Tibial nerve (tissue), 4 donors: ENCODE measurements at regions not wholly inside any gene's neighbourhood (a gene's known extent, or its start where the extent isn't known, plus 50 kb on each side); places are given as distances from the start of the nearest gene placed in this dataset.

Source experiments
- DNase-seq, 2 donors: peaks; one replicate each; pipeline ENCODE4 v3.0.0-alpha.2; 2019; ENCODE audit warnings: low spot score in 2 of 2
- H3K27ac ChIP-seq, 4 donors: fragments of 200-600 bp; sonication (generic) in 3 of 4; one replicate each; pipeline ENCODE4 v1.5.1; 2017 to 2019; ENCODE audit warnings: mild to moderate bottlenecking in 1 of 4
- H3K27me3 ChIP-seq, 2 donors: fragments of 200-600 bp; sonication (generic) in 1 of 2; one replicate each; pipeline versions ENCODE4 v1.5.1 to v1.6.0; 2017 to 2019
- H3K36me3 ChIP-seq, 3 donors: fragments of 200-600 bp; sonication (generic); one replicate each; pipeline ENCODE4 v1.5.1; 2018 to 2019
- H3K4me1 ChIP-seq, 4 donors: fragments of 200-600 bp; sonication (generic) in 3 of 4; one replicate each; pipeline ENCODE4 v1.5.1; 2017 to 2019
- H3K4me3 ChIP-seq, 4 donors: fragments of 200-600 bp; sonication (generic) in 3 of 4; one replicate each; pipeline ENCODE4 v1.5.1; 2017 to 2019; ENCODE audit warnings: mild to moderate bottlenecking in 1 of 4, moderate library complexity in 1 of 4
- H3K9me3 ChIP-seq, 4 donors: fragments of 200-600 bp; sonication (generic) in 3 of 4; one replicate each; pipeline ENCODE4 v1.5.1; 2017 to 2019
- CTCF ChIP-seq, 5 experiments: fragments of 200-600 bp in 3 of 5; fragments of 450-650 bp in 2 of 5; sonication (generic) in 3 of 5; IDR thresholded peaks; one replicate each; pipeline ENCODE4 v1.5.1; 2016 to 2019; ENCODE audit warnings: antibody characterized with exemption in 5 of 5, mild to moderate bottlenecking in 3 of 5, moderate library complexity in 2 of 5
- EP300 ChIP-seq, 2 donors: sonication (generic); formaldehyde crosslinking; IDR thresholded peaks; one replicate each; pipeline ENCODE4 v1.6.1; 2017; ENCODE audit warnings: antibody characterized with exemption in 2 of 2, mild to moderate bottlenecking in 1 of 2
- POLR2A ChIP-seq, 2 donors: fragments of 450-650 bp; IDR thresholded peaks; one replicate each; pipeline ENCODE4 v1.6.1; 2017; ENCODE audit warnings: antibody characterized with exemption in 2 of 2, mild to moderate bottlenecking in 2 of 2, moderate library complexity in 2 of 2
- WGBS, 2 donors: methylation state at CpG; one replicate each; pipeline ENCODE4 v1.1.5; 2018; 5-methylcytosine and 5-hydroxymethylcytosine counted together

- Histone ChIP-seq H3K4me3 (no peak overlapping the region), H3K27ac (no peak overlapping the region), H3K36me3 (no peaks in the 10 kb centered on the region), H3K9me3 (peaks cover 0 to 14% (median 0%) of the 10 kb centered on the region in 4 donors), H3K4me1 (no peaks in the 10 kb centered on the region), H3K27me3 (no peaks in the 10 kb centered on the region)
- DNase-seq, result no peak
- 70 to 85% methylated on average over 6 of the region's 6 CpGs for WGBS, 2 donors
- TF ChIP-seq EP300 (IDR thresholded peaks at IDR 0.05), result no peak
Measured at GRCh38 chr5:18544421-18544820, 910.2 kb downstream of the TAF11L14 start.

- peaks cover 0 to 24% (median 0%) of the 10 kb centered on the region in 4 donors for H3K9me3 ChIP-seq
- no peak for TF ChIP-seq CTCF (IDR thresholded peaks at IDR 0.05)
- no peak for TF ChIP-seq EP300 (IDR thresholded peaks at IDR 0.05)
- no peak for TF ChIP-seq POLR2A (IDR thresholded peaks at IDR 0.05)
- no peaks in the 10 kb centered on the region for H3K36me3 ChIP-seq
- no peaks in the 10 kb centered on the region for H3K27me3 ChIP-seq
- no peak for DNase-seq
- H3K4me3 ChIP-seq, result no peak overlapping the region
- no peaks in the 10 kb centered on the region for H3K4me1 ChIP-seq
- H3K27ac ChIP-seq, result no peak overlapping the region
Measured at GRCh38 chr5:18546591-18546990, 912.3 kb downstream of the TAF11L14 start.

- DNase-seq, result no peak
- Histone ChIP-seq H3K27me3 (no peaks in the 10 kb centered on the region), H3K4me3 (no peak overlapping the region), H3K9me3 (peaks cover 0 to 30% (median 0%) of the 10 kb centered on the region in 4 donors), H3K4me1 (no peaks in the 10 kb centered on the region), H3K36me3 (no peaks in the 10 kb centered on the region), H3K27ac (no peak overlapping the region)
- 86 to 88% methylated on average over 9 to 12 of the region's 18 CpGs for WGBS, 2 donors
- TF ChIP-seq EP300 (IDR thresholded peaks at IDR 0.05), result no peak
- TF ChIP-seq CTCF (IDR thresholded peaks at IDR 0.05), result no peak
- no peak for TF ChIP-seq POLR2A (IDR thresholded peaks at IDR 0.05)
Measured at GRCh38 chr5:18551716-18552115, 917.5 kb downstream of the TAF11L14 start.

- TF ChIP-seq EP300 (IDR thresholded peaks at IDR 0.05) (no peak), POLR2A (IDR thresholded peaks at IDR 0.05) (no peak), CTCF (IDR thresholded peaks at IDR 0.05) (no peak)
- Histone ChIP-seq H3K4me3 (no peak overlapping the region), H3K9me3 (peaks cover 0 to 26% (median 0%) of the 10 kb centered on the region in 4 donors), H3K27me3 (no peaks in the 10 kb centered on the region), H3K4me1 (no peaks in the 10 kb centered on the region), H3K36me3 (no peaks in the 10 kb centered on the region), H3K27ac (no peak overlapping the region)
- 49 to 55% methylated on average over 3 of the region's 3 CpGs for WGBS, 2 donors
- DNase-seq, result no peak
Measured at GRCh38 chr5:18553269-18553668, 919.0 kb downstream of the TAF11L14 start.

- Histone ChIP-seq H3K4me3 (no peak overlapping the region), H3K9me3 (no peaks in the 10 kb centered on the region), H3K36me3 (no peaks in the 10 kb centered on the region), H3K4me1 (no peaks in the 10 kb centered on the region), H3K27me3 (no peaks in the 10 kb centered on the region), H3K27ac (no peak overlapping the region)
- TF ChIP-seq EP300 (IDR thresholded peaks at IDR 0.05) (no peak), CTCF (IDR thresholded peaks at IDR 0.05) (no peak), POLR2A (IDR thresholded peaks at IDR 0.05) (no peak)
- no peak for DNase-seq
- WGBS, 2 donors, result 76 to 81% methylated on average over 1 of the region's 1 CpG
Measured at GRCh38 chr5:18560602-18561001, 926.3 kb downstream of the TAF11L14 start.

GRCh38 chr5:18563853-18564252 lies 929.6 kb downstream of the TAF11L14 start:
- 94 to 98% methylated on average over 2 of the region's 2 CpGs for WGBS, 2 donors
- Histone ChIP-seq H3K27ac (no peak overlapping the region), H3K27me3 (no peaks in the 10 kb centered on the region), H3K4me1 (no peaks in the 10 kb centered on the region), H3K4me3 (no peak overlapping the region), H3K9me3 (no peaks in the 10 kb centered on the region), H3K36me3 (no peaks in the 10 kb centered on the region)
- no peak for DNase-seq
- TF ChIP-seq POLR2A (IDR thresholded peaks at IDR 0.05), result no peak
- TF ChIP-seq CTCF (IDR thresholded peaks at IDR 0.05), result no peak
- no peak for TF ChIP-seq EP300 (IDR thresholded peaks at IDR 0.05)
